ENCODE measurements at regions not wholly inside any gene's neighbourhood (a gene's known extent, or its start where the extent isn't known, plus 50 kb on each side); places are given as distances from the start of the nearest gene placed in this dataset.

GRCh38 chr4:14539246-14539645 is 463.0 kb upstream of the CPEB2 start:
- Histone ChIP-seq H4K91ac (replicated peaks; ENCODE audit: insufficient read length, low read length) (no peak overlapping the region), H3K79me2 (ENCODE audit: control insufficient read depth in 1 of 2, insufficient read depth in 2 of 2, low read length in 2 of 2) (no peaks in the 10 kb centered on the region), H3K18ac (ENCODE audit: extremely low read depth, low read length) (no peak overlapping the region), H3K56ac (replicated peaks; ENCODE audit: insufficient read length, low read depth, low read length) (no peak overlapping the region), H2BK12ac (ENCODE audit: low read depth, low read length) (no peak overlapping the region), H3K4ac (replicated peaks; ENCODE audit: insufficient read length, low read depth, low read length) (no peak overlapping the region), H3K9me3 (ENCODE audit: insufficient read depth in 2 of 2, low read depth in 1 of 2, low read length in 1 of 2) (no peaks in the 10 kb centered on the region), H2AFZ (ENCODE audit: low read length) (no peak overlapping the region), H4K20me1 (replicated peaks in 1 of 2; ENCODE audit: control insufficient read depth in 1 of 2, insufficient read depth in 2 of 2, low read length in 2 of 2) (no peaks in the 10 kb centered on the region), H3K23ac (ENCODE audit: insufficient read length) (no peak overlapping the region), H2AK5ac (ENCODE audit: low read depth, low read length) (no peak overlapping the region), H3K9ac (replicated peaks in 1 of 4; ENCODE audit: extremely low read depth in 1 of 4, low read depth in 3 of 4, low read length in 3 of 4) (no peak overlapping the region), H3K79me1 (ENCODE audit: low read depth, low read length) (no peaks in the 10 kb centered on the region), H2BK15ac (ENCODE audit: low read length) (no peak overlapping the region), H3K27ac (ENCODE audit: low read depth, low read length) (no peak overlapping the region), H2BK5ac (ENCODE audit: low read depth, low read length) (no peak overlapping the region), H4K8ac (ENCODE audit: extremely low read depth, insufficient read depth, low read length) (no peak overlapping the region), H2BK120ac (replicated peaks; ENCODE audit: low read depth, low read length) (no peak overlapping the region), H3K14ac (ENCODE audit: insufficient read length) (no peak overlapping the region), H3K36me3 (ENCODE audit: control insufficient read depth in 2 of 4, insufficient read depth in 4 of 4, low read length in 3 of 4) (no peaks in the 10 kb centered on the region), H3K23me2 (ENCODE audit: low read depth, low read length) (no peaks in the 10 kb centered on the region), H2BK20ac (ENCODE audit: low read length) (no peak overlapping the region), H3K4me3 (ENCODE audit: extremely low read depth in 1 of 4, insufficient read depth in 2 of 4, low read depth in 3 of 4, low read length in 4 of 4) (no peak overlapping the region), H3K4me2 (ENCODE audit: insufficient read depth in 1 of 2, low read depth in 2 of 2, low read length in 2 of 2) (no peak overlapping the region), H4K5ac (ENCODE audit: insufficient read length, low read depth, low read length) (no peak overlapping the region), H3K27me3 (replicated peaks in 1 of 4; ENCODE audit: control insufficient read depth in 3 of 4, extremely low read depth in 1 of 4, insufficient read depth in 3 of 4, low read length in 3 of 4) (no peaks in the 10 kb centered on the region), H3K4me1 (replicated peaks in 1 of 4; ENCODE audit: control insufficient read depth in 3 of 4, insufficient read depth in 4 of 4, low read length in 3 of 4) (no peaks in the 10 kb centered on the region)
- FAIRE-seq (no peak), DNase-seq (ENCODE audit: low read depth in 1 of 2, low spot score in 2 of 2) (no peak)
- no peak for TF ChIP-seq HDAC2 (IDR thresholded peaks at IDR 0.05; ENCODE audit: borderline replicate concordance in 1 of 2, low read depth in 2 of 2, low read length in 2 of 2)
- TF ChIP-seq HDAC6 (IDR thresholded peaks at IDR 0.05; ENCODE audit: low read depth, low read length) = no peak
- TF ChIP-seq TCF12 (IDR thresholded peaks at IDR 0.05; ENCODE audit: low read depth, low read length) = no peak
- TF ChIP-seq GTF2F1 (IDR thresholded peaks at IDR 0.05; ENCODE audit: borderline replicate concordance, low read depth, low read length) = no peak
- TF ChIP-seq CHD2 (IDR thresholded peaks at IDR 0.05; ENCODE audit: low read length) = no peak
- TF ChIP-seq NANOG (IDR thresholded peaks at IDR 0.05; ENCODE audit: insufficient read depth, low read depth, low read length, poor library complexity, severe bottlenecking) = no peak
- 88% methylated on average over 2 of the region's 2 CpGs; no CpG with 5 or more reads in 1 of the 2 experiments for WGBS, 2 experiments (ENCODE audit: extremely low coverage in 1 of 2, insufficient coverage in 1 of 2, insufficient read length in 1 of 2, insufficient replicate concordance in 2 of 2, low coverage in 1 of 2, low lambda C conversion rate in 2 of 2, missing lambda C conversion rate in 1 of 2)
- CTCF ChIA-PET (ENCODE audit: partially characterized antibody) = no interaction called here
- POLR2A ChIA-PET (ENCODE audit: partially characterized antibody) = no interaction called here

Data from H1 (cell line).